ENCODE measurements at regions not wholly inside any gene's neighbourhood (a gene's known extent, or its start where the extent isn't known, plus 50 kb on each side); places are given as distances from the start of the nearest gene placed in this dataset.

DNA sequence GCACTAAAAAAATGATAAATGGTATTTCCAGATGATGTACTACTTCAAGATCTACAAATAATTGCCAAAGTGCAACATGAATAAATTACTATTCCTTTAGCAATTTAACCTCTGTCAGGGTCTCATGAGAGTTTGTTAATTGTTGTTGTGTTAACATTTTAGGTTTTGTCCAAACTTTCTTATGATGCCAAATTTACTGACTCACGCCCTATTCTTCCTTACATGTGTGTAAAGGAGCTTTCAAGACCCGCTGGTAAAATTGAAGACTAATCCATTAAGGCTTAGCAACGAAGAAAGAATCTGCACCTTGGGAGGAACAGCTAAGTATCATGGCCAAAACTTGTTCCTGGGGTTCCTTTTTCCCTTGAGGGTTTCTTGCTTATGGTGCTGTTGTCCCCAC is 252.7 kb upstream of the JADE1 start:
- DNase-seq (ENCODE audit: extremely low read depth in 1 of 4, low spot score in 3 of 4) (no peak), FAIRE-seq (no peak), ATAC-seq (no peak)
- POLR2A ChIA-PET: interaction anchor here (0.6 kb wide), 1 partner anchor 33 kb away, joined by 3 read pairs; no protein-coding TSS in a partner anchor
- no peak overlapping the region for H3K4me2 ChIP-seq (ENCODE audit: insufficient read depth, low read length)
- intact Hi-C loops (cut with micrococcal nuclease) (loop anchor here (10.0 kb wide), 1 partner anchor 272 kb away; the partner anchor contains the start of gene PGRMC2), in situ Hi-C loops (cut with MboI) (no loop called here)
- no peak overlapping the region for H2AFZ ChIP-seq (ENCODE audit: low read depth, low read length)
- H3K9me1 ChIP-seq (ENCODE audit: control insufficient read depth, insufficient read depth, low read length): no peaks in the 10 kb centered on the region
- H3K27me3 ChIP-seq (ENCODE audit: control insufficient read depth in 2 of 2, insufficient read depth in 2 of 2, low read length in 2 of 2): no peaks in the 10 kb centered on the region
- H4K20me1 ChIP-seq (replicated peaks; ENCODE audit: control insufficient read depth, insufficient read depth, low read length): no peaks in the 10 kb centered on the region
- no peak overlapping the region for H3K9ac ChIP-seq (ENCODE audit: insufficient read depth in 1 of 2, low read depth in 2 of 2, low read length in 2 of 2)
- 42% methylated on average over 3 of the region's 3 CpGs for WGBS (ENCODE audit: insufficient coverage, low coverage, missing lambda C conversion rate)
- no peaks in the 10 kb centered on the region for H3K79me2 ChIP-seq (ENCODE audit: control insufficient read depth, insufficient read depth, low read length)
- H3K4me1 ChIP-seq (replicated peaks in 1 of 2; ENCODE audit: control insufficient read depth in 2 of 2, insufficient read depth in 2 of 2, low read length in 2 of 2): peaks cover 6 to 17% of the 10 kb centered on the region in 2 experiments; a peak in 4 of 5 replicates
- no TSS peak for BruUV-seq (replicated peaks)
- no peaks in the 10 kb centered on the region for H3K36me3 ChIP-seq (ENCODE audit: control insufficient read depth, insufficient read depth, low read length)
- CTCF ChIA-PET (ENCODE audit: low intra/inter-chr PET ratio): no interaction called here
- H3K4me3 ChIP-seq: no peak overlapping the region
- H3K9me3 ChIP-seq (replicated peaks; ENCODE audit: control insufficient read depth, insufficient read depth, low read depth, low read length): no peaks in the 10 kb centered on the region
- no peak overlapping the region for H3K27ac ChIP-seq (ENCODE audit: extremely low read depth, low read depth, low read length)
- TF ChIP-seq ZNF174 (CRISPR knock-in tag; IDR thresholded peaks at IDR 0.05): no peak
- TF ChIP-seq, protein P1, sequence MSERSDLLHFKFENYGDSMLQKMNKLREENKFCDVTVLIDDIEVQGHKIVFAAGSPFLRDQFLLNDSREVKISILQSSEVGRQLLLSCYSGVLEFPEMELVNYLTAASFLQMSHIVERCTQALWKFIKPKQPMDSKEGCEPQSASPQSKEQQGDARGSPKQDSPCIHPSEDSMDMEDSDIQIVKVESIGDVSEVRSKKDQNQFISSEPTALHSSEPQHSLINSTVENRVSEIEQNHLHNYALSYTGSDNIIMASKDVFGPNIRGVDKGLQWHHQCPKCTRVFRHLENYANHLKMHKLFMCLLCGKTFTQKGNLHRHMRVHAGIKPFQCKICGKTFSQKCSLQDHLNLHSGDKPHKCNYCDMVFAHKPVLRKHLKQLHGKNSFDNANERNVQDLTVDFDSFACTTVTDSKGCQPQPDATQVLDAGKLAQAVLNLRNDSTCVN (CRISPR knock-in tag; IDR thresholded peaks at IDR 0.05): no peak
- no peak for TF ChIP-seq ATF1 (CRISPR knock-in tag; IDR thresholded peaks at IDR 0.05)
- TF ChIP-seq ATF1 (tag; IDR thresholded peaks at IDR 0.05): no peak
- no peak for TF ChIP-seq ZNF584 (CRISPR knock-in tag; IDR thresholded peaks at IDR 0.05; ENCODE audit: low read depth)
- no peak for TF ChIP-seq ZFP36 (IDR thresholded peaks at IDR 0.05; ENCODE audit: low read depth, low read length, partially characterized antibody)
- TF ChIP-seq, protein P2, sequence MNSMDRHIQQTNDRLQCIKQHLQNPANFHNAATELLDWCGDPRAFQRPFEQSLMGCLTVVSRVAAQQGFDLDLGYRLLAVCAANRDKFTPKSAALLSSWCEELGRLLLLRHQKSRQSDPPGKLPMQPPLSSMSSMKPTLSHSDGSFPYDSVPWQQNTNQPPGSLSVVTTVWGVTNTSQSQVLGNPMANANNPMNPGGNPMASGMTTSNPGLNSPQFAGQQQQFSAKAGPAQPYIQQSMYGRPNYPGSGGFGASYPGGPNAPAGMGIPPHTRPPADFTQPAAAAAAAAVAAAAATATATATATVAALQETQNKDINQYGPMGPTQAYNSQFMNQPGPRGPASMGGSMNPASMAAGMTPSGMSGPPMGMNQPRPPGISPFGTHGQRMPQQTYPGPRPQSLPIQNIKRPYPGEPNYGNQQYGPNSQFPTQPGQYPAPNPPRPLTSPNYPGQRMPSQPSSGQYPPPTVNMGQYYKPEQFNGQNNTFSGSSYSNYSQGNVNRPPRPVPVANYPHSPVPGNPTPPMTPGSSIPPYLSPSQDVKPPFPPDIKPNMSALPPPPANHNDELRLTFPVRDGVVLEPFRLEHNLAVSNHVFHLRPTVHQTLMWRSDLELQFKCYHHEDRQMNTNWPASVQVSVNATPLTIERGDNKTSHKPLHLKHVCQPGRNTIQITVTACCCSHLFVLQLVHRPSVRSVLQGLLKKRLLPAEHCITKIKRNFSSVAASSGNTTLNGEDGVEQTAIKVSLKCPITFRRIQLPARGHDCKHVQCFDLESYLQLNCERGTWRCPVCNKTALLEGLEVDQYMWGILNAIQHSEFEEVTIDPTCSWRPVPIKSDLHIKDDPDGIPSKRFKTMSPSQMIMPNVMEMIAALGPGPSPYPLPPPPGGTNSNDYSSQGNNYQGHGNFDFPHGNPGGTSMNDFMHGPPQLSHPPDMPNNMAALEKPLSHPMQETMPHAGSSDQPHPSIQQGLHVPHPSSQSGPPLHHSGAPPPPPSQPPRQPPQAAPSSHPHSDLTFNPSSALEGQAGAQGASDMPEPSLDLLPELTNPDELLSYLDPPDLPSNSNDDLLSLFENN (IDR thresholded peaks at IDR 0.05; ENCODE audit: low read depth in 2 of 2, low read length in 2 of 2): no peak
- no peak for TF ChIP-seq FOXK2 (conservative IDR thresholded peaks at IDR 0.05 in 1 of 2, IDR thresholded peaks at IDR 0.05 in 1 of 2; ENCODE audit: low read depth in 2 of 2)
- TF ChIP-seq ETV6 (IDR thresholded peaks at IDR 0.05; ENCODE audit: borderline replicate concordance in 1 of 2, low read depth in 2 of 2, low read length in 1 of 2): no peak
- no peak for TF ChIP-seq ETV6 (CRISPR knock-in tag; IDR thresholded peaks at IDR 0.05; ENCODE audit: borderline replicate concordance)
- TF ChIP-seq, protein P3, sequence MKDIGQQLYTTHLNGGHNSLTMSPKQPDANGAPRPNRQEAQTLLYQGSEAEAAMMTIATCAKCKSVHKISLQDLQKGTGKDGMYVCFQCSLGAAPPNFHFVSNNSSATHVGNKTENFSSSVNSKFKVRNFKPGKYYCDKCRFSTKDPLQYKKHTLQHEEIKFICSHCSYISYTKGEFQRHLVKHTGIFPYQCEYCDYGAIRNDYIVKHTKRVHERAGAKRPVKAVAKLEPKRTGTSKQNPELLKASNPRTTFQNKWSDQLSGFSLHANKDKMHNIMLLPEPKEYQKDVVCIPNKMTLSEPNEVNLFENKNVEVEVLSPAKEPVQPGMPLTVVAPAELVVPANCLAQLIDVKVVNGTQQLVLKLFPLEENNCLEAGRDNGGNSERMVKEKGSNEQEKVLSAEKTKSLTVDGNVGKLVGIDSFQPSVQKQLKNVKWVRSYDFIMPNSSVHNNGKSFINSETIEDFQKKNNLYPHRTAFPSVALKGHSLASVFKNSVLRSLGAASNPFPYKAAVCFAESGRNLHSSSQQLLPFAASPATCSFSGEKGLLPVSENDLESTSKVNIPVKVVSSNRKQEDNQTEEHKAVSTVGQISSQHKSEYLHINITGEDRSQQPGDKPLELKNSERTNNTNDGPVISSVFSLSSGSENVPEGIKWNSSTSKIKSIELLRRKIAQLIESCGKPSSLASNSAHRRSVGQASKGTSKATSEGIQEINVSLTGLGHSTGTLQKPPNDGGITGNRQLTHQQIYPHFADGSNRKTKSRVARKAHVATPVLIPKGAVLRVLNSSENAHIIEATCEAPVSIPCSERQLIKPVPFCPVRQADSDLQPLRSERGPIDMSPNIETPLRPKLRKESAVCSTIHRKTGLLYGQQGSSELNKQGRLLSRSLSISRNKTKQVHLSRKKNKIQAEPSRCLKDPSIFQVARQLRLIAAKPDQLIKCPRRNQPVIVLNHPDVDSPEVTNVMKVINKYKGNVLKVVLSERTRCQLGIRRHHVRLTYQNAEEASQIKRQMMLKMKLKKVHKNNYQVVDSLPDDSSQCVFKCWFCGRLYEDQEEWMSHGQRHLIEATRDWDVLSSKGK (CRISPR knock-in tag; IDR thresholded peaks at IDR 0.05): no peak
- TF ChIP-seq, protein P4, sequence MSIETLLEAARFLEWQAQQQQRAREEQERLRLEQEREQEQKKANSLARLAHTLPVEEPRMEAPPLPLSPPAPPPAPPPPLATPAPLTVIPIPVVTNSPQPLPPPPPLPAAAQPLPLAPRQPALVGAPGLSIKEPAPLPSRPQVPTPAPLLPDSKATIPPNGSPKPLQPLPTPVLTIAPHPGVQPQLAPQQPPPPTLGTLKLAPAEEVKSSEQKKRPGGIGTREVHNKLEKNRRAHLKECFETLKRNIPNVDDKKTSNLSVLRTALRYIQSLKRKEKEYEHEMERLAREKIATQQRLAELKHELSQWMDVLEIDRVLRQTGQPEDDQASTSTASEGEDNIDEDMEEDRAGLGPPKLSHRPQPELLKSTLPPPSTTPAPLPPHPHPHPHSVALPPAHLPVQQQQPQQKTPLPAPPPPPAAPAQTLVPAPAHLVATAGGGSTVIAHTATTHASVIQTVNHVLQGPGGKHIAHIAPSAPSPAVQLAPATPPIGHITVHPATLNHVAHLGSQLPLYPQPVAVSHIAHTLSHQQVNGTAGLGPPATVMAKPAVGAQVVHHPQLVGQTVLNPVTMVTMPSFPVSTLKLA (conservative IDR thresholded peaks at IDR 0.05): no peak
